ENCODE measurements at regions not wholly inside any gene's neighbourhood (a gene's known extent, or its start where the extent isn't known, plus 50 kb on each side); places are given as distances from the start of the nearest gene placed in this dataset.
A peak's percentile ranks its signal among the peaks of the same experiment; 100 is the strongest.

- no peak for DNase-seq (ENCODE audit: low spot score)
- no peaks in the 10 kb centered on the region for H3K27me3 Mint-ChIP-seq (ENCODE audit: low read depth)
- H3K36me3 Mint-ChIP-seq (ENCODE audit: low read depth): no peaks in the 10 kb centered on the region
- no peaks in the 10 kb centered on the region for H3K4me1 Mint-ChIP-seq (ENCODE audit: low read depth)
- H3K4me3 Mint-ChIP-seq (ENCODE audit: unreplicated experiment): no peak overlapping the region
- H3K9me3 Mint-ChIP-seq (ENCODE audit: low read depth): peaks cover 55% of the 10 kb centered on the region
- no peak overlapping the region for H3K27ac Mint-ChIP-seq (ENCODE audit: unreplicated experiment)
- no peak for TF ChIP-seq CTCF (IDR thresholded peaks at IDR 0.05)
These were observed 175.8 kb downstream of the ZNF248 start for GRCh38 chr10:37681617-37681999.

- TF ChIP-seq CTCF (IDR thresholded peaks at IDR 0.05): no peak
- H3K27me3 Mint-ChIP-seq (ENCODE audit: low read depth): no peaks in the 10 kb centered on the region
- no peak overlapping the region for H3K27ac Mint-ChIP-seq (ENCODE audit: unreplicated experiment)
- H3K4me3 Mint-ChIP-seq (ENCODE audit: unreplicated experiment): no peak overlapping the region
- no peaks in the 10 kb centered on the region for H3K4me1 Mint-ChIP-seq (ENCODE audit: low read depth)
- no peaks in the 10 kb centered on the region for H3K36me3 Mint-ChIP-seq (ENCODE audit: low read depth)
- peak; percentile 91 for DNase-seq (ENCODE audit: low spot score)
- peaks cover 55% of the 10 kb centered on the region for H3K9me3 Mint-ChIP-seq (ENCODE audit: low read depth)
These were observed 176.4 kb downstream of the ZNF248 start for GRCh38 chr10:37680716-37681616.

GRCh38 chr10:37680243-37680683, 177.1 kb downstream of the ZNF248 start:
- H3K9me3 Mint-ChIP-seq (ENCODE audit: low read depth): peaks cover 54% of the 10 kb centered on the region
- no peak overlapping the region for H3K4me3 Mint-ChIP-seq (ENCODE audit: unreplicated experiment)
- no peak for TF ChIP-seq CTCF (IDR thresholded peaks at IDR 0.05)
- no peaks in the 10 kb centered on the region for H3K4me1 Mint-ChIP-seq (ENCODE audit: low read depth)
- DNase-seq (ENCODE audit: low spot score): peak; percentile 75
- H3K27ac Mint-ChIP-seq (ENCODE audit: unreplicated experiment): no peak overlapping the region
- H3K36me3 Mint-ChIP-seq (ENCODE audit: low read depth): no peaks in the 10 kb centered on the region
- H3K27me3 Mint-ChIP-seq (ENCODE audit: low read depth): no peaks in the 10 kb centered on the region

GRCh38 chr10:37679465-37679864, 177.9 kb downstream of the ZNF248 start:
- TF ChIP-seq CTCF (IDR thresholded peaks at IDR 0.05): no peak
- H3K36me3 Mint-ChIP-seq (ENCODE audit: low read depth): no peaks in the 10 kb centered on the region
- H3K9me3 Mint-ChIP-seq (ENCODE audit: low read depth): peaks cover 47% of the 10 kb centered on the region
- H3K27me3 Mint-ChIP-seq (ENCODE audit: low read depth): no peaks in the 10 kb centered on the region
- H3K4me3 Mint-ChIP-seq (ENCODE audit: unreplicated experiment): no peak overlapping the region
- peak; percentile 75 for DNase-seq (ENCODE audit: low spot score)
- H3K4me1 Mint-ChIP-seq (ENCODE audit: low read depth): no peaks in the 10 kb centered on the region
- no peak overlapping the region for H3K27ac Mint-ChIP-seq (ENCODE audit: unreplicated experiment)

DNA sequence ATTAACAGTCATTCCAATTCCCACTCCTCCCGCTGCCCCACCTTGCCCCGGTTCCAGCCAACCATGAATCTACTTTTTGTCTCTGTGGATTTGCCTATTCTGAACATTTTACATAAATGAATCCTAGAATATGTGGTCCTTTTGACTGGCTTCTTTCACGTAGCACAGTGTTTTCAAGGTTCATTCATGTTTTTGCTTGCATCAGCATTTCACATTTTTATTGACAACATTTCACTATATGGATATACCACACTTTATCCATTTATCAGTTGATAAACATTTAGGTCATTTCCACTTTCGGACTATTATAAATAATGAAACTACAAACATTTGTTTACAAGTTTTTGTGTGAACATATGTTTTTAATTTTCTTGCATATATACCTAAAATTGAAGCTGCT, 182.0 kb downstream of the ZNF248 start:
- H3K27me3 Mint-ChIP-seq (ENCODE audit: low read depth): no peaks in the 10 kb centered on the region
- no peak for TF ChIP-seq CTCF (IDR thresholded peaks at IDR 0.05)
- peaks cover 3% of the 10 kb centered on the region for H3K36me3 Mint-ChIP-seq (ENCODE audit: low read depth)
- H3K9me3 Mint-ChIP-seq (ENCODE audit: low read depth): peaks cover 46% of the 10 kb centered on the region
- H3K4me1 Mint-ChIP-seq (ENCODE audit: low read depth): no peaks in the 10 kb centered on the region
- DNase-seq (ENCODE audit: low spot score): no peak
- no peak overlapping the region for H3K27ac Mint-ChIP-seq (ENCODE audit: unreplicated experiment)
- H3K4me3 Mint-ChIP-seq (ENCODE audit: unreplicated experiment): no peak overlapping the region

All from chondrocyte (in vitro differentiated cells).